ENCODE measurements at regions not wholly inside any gene's neighbourhood (a gene's known extent, or its start where the extent isn't known, plus 50 kb on each side); places are given as distances from the start of the nearest gene placed in this dataset.

DNA sequence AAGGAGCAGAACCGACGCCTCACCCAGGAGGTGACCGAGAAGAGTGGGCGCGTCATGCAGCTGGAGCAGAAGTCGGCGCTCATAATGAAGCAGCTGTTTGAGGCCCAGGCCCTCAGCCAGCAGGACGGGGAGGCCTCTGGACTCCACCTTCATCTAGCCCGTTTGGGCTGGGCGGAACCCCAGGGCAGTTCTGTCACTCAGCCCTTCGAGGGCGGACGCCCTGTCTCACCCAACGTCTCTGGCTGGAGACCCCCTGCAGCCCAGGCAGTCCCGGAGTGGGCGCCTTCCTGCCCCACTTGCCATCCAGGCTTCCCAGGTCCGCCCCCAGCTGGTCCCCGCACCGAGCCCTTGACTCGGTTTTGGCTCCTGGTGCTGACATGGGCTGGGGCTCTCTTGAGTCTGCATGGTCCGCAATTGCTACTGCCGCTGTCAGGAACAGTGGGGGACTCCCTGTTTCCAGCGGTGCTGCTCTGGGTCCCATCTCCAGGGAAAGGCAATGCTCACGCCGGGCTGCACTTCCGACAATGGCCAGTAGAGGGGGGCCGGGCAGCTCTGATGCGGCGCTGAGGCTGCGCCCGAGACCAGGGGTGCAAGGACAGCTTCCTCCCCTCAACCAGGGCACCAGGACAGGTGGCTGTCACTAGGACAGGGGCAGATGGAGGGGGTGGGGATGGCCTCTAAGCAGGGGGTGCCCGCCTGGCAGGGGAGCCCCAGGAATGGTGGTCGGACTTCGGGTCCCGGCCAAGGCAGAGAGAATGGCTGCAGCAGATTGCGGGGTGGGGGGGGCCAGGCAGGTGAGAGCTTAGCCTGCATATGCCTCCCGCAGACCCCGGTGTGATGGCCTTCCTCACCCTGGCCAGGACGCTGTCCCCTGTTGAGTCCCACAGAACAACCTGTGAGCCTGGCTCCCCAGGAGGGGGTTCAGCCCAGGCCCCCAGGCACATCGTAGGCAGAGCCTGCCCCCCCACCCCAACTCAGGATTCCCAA is 71.2 kb upstream of the KCTD7 start:
- Histone ChIP-seq H3K4me2 (ENCODE audit: control insufficient read depth, extremely low read depth, insufficient read depth, low read depth, low read length) (no peak overlapping the region), H4K20me1 (ENCODE audit: control insufficient read depth, extremely low read depth, insufficient read depth, low read length) (peaks cover 11% of the 10 kb centered on the region), H3K27ac (ENCODE audit: control insufficient read depth, insufficient read depth, low read length) (no peak overlapping the region), H3K4me3 (ENCODE audit: control insufficient read depth in 2 of 3, extremely low read depth in 1 of 3, insufficient read depth in 2 of 3, low read depth in 1 of 3, low read length in 3 of 3) (no peak overlapping the region), H3K4me1 (ENCODE audit: control insufficient read depth, extremely low read depth, insufficient read depth, low read length) (peaks cover under 1% of the 10 kb centered on the region), H2AFZ (ENCODE audit: control insufficient read depth, low read length) (no peak overlapping the region), H3K79me2 (ENCODE audit: control insufficient read depth, insufficient read depth, low read length) (peaks cover 44% of the 10 kb centered on the region), H3K36me3 (ENCODE audit: control insufficient read depth in 2 of 2, extremely low read depth in 1 of 2, insufficient read depth in 2 of 2, low read length in 2 of 2) (peaks cover 12 to 17% of the 10 kb centered on the region in 2 experiments), H3K9me1 (ENCODE audit: control insufficient read depth, extremely low read depth, insufficient read depth, low read length) (no peaks in the 10 kb centered on the region), H3K9me3 (ENCODE audit: control insufficient read depth, low read depth, low read length) (no peaks in the 10 kb centered on the region), H3K9ac (ENCODE audit: control insufficient read depth, extremely low read depth, insufficient read depth, low read length) (no peak overlapping the region), H3K27me3 (ENCODE audit: control insufficient read depth, extremely low read depth, insufficient read depth, low read length) (no peaks in the 10 kb centered on the region)
- FAIRE-seq, result no peak
- dilution Hi-C loops (cut with MboI; ENCODE audit: extremely low pct_ligation_motif_present, low sequenced_read_pairs), result no loop called here
- DNase-seq (ENCODE audit: low read depth, low spot score), result no peak
- TF ChIP-seq, protein P1, sequence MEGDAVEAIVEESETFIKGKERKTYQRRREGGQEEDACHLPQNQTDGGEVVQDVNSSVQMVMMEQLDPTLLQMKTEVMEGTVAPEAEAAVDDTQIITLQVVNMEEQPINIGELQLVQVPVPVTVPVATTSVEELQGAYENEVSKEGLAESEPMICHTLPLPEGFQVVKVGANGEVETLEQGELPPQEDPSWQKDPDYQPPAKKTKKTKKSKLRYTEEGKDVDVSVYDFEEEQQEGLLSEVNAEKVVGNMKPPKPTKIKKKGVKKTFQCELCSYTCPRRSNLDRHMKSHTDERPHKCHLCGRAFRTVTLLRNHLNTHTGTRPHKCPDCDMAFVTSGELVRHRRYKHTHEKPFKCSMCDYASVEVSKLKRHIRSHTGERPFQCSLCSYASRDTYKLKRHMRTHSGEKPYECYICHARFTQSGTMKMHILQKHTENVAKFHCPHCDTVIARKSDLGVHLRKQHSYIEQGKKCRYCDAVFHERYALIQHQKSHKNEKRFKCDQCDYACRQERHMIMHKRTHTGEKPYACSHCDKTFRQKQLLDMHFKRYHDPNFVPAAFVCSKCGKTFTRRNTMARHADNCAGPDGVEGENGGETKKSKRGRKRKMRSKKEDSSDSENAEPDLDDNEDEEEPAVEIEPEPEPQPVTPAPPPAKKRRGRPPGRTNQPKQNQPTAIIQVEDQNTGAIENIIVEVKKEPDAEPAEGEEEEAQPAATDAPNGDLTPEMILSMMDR (optimal IDR thresholded peaks at IDR 0.05 in 1 of 3, IDR thresholded peaks at IDR 0.05 in 1 of 3, conservative IDR thresholded peaks at IDR 0.05 in 1 of 3; ENCODE audit: extremely low read depth in 1 of 3, insufficient read depth in 2 of 3, low read length in 3 of 3), result peak; percentile 85 to 98 (median 91)
- no peak for TF ChIP-seq EZH2 (IDR thresholded peaks at IDR 0.05; ENCODE audit: low read length)

DNA sequence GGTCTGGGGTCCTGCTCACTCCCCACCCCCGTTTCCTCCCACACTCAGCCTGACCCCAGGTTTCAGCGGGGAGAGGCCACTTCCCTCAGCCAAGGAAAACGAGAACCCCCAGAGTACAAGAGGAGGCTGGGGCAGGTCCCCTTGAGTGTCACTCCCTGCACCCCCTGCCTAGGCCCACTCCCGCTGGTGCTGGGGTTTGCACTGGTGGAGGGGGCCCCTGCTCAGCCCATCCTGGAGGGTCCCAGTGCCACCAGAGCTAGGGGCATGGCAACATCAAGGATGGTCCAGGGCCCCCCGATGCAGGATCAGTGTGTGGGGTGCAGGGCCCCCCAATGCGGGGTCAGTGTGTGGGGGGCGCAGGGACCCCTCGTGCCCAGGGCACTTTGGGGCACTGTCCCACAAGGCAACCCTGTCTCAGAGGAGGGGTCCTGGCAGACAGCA is 70.5 kb upstream of the KCTD7 start:
- dilution Hi-C loops (cut with MboI; ENCODE audit: extremely low pct_ligation_motif_present, low sequenced_read_pairs), result no loop called here
- TF ChIP-seq, protein P1 (optimal IDR thresholded peaks at IDR 0.05 in 1 of 3, IDR thresholded peaks at IDR 0.05 in 1 of 3, conservative IDR thresholded peaks at IDR 0.05 in 1 of 3; ENCODE audit: extremely low read depth in 1 of 3, insufficient read depth in 2 of 3, low read length in 3 of 3), result no peak
- no peak for TF ChIP-seq EZH2 (IDR thresholded peaks at IDR 0.05; ENCODE audit: low read length)
- Histone ChIP-seq H3K4me2 (ENCODE audit: control insufficient read depth, extremely low read depth, insufficient read depth, low read depth, low read length) (no peak overlapping the region), H3K9me3 (ENCODE audit: control insufficient read depth, low read depth, low read length) (no peaks in the 10 kb centered on the region), H3K27me3 (ENCODE audit: control insufficient read depth, extremely low read depth, insufficient read depth, low read length) (no peaks in the 10 kb centered on the region), H3K9ac (ENCODE audit: control insufficient read depth, extremely low read depth, insufficient read depth, low read length) (no peak overlapping the region), H2AFZ (ENCODE audit: control insufficient read depth, low read length) (no peak overlapping the region), H3K4me3 (ENCODE audit: control insufficient read depth in 2 of 3, extremely low read depth in 1 of 3, insufficient read depth in 2 of 3, low read depth in 1 of 3, low read length in 3 of 3) (no peak overlapping the region), H3K79me2 (ENCODE audit: control insufficient read depth, insufficient read depth, low read length) (peaks cover 47% of the 10 kb centered on the region), H3K36me3 (ENCODE audit: control insufficient read depth in 2 of 2, extremely low read depth in 1 of 2, insufficient read depth in 2 of 2, low read length in 2 of 2) (peaks cover 10 to 13% of the 10 kb centered on the region in 2 experiments), H4K20me1 (ENCODE audit: control insufficient read depth, extremely low read depth, insufficient read depth, low read length) (peaks cover 11% of the 10 kb centered on the region), H3K27ac (ENCODE audit: control insufficient read depth, insufficient read depth, low read length) (no peak overlapping the region), H3K9me1 (ENCODE audit: control insufficient read depth, extremely low read depth, insufficient read depth, low read length) (no peaks in the 10 kb centered on the region), H3K4me1 (ENCODE audit: control insufficient read depth, extremely low read depth, insufficient read depth, low read length) (no peaks in the 10 kb centered on the region)
- FAIRE-seq (no peak), DNase-seq (ENCODE audit: low read depth, low spot score) (no peak)
